Naive B cell (primary cell): ENCODE measurements at regions not wholly inside any gene's neighbourhood (a gene's known extent, or its start where the extent isn't known, plus 50 kb on each side); places are given as distances from the start of the nearest gene placed in this dataset.
A peak's percentile ranks its signal among the peaks of the same experiment; 100 is the strongest.

Experiments
- ATAC-seq, 2 donors: fragments of 150-1000 bp; cut with Tn5 transposase; 2 replicates each; pipeline ENCODE4 v1.10.0; 2021; ENCODE audit warnings: low read depth in 2 of 2, mild to moderate bottlenecking in 2 of 2, moderate library complexity in 2 of 2
- DNase-seq: peaks from one replicate; pipeline ENCODE4 v3.0.0; 2022
- H3K27ac Mint-ChIP-seq, 6 donors: one replicate each; pipeline ENCODE4 v1.8.0; 2020 to 2022; ENCODE audit warnings: mild to moderate bottlenecking in 6 of 6, mixed read lengths in 6 of 6, moderate library complexity in 5 of 6, inconsistent platforms in 2 of 6
- H3K27me3 Mint-ChIP-seq, 3 donors: one replicate each; pipeline ENCODE4 v1.8.0; 2021 to 2022; ENCODE audit warnings: mixed read lengths in 3 of 3, mild to moderate bottlenecking in 1 of 3
- H3K36me3 Mint-ChIP-seq, 2 donors: one replicate each; pipeline ENCODE4 v1.8.0; 2020 to 2022; ENCODE audit warnings: mixed read lengths in 2 of 2, inconsistent platforms in 1 of 2, mild to moderate bottlenecking in 1 of 2
- H3K4me1 Mint-ChIP-seq, 3 donors: one replicate each; pipeline ENCODE4 v1.8.0; 2020 to 2022; ENCODE audit warnings: mixed read lengths in 3 of 3, inconsistent platforms in 1 of 3, mild to moderate bottlenecking in 1 of 3, moderate library complexity in 1 of 3
- H3K4me3 Mint-ChIP-seq, 8 donors: one replicate each; pipeline ENCODE4 v1.8.0; 2020 to 2022; ENCODE audit warnings: mild to moderate bottlenecking in 8 of 8, mixed read lengths in 8 of 8, moderate library complexity in 8 of 8, inconsistent platforms in 2 of 8
- H3K9me3 Mint-ChIP-seq, 7 donors: one replicate each; pipeline ENCODE4 v1.8.0; 2020 to 2022; ENCODE audit warnings: mixed read lengths in 7 of 7, mild to moderate bottlenecking in 5 of 7, inconsistent platforms in 2 of 7, moderate library complexity in 1 of 7

- Mint-ChIP-seq H3K9me3 (peaks cover 0 to 3% (median 0%) of the 10 kb centered on the region in 7 donors), H3K4me1 (no peaks in the 10 kb centered on the region), H3K4me3 (no peak overlapping the region), H3K27me3 (no peaks in the 10 kb centered on the region), H3K27ac (no peak overlapping the region), H3K36me3 (no peaks in the 10 kb centered on the region)
- DNase-seq (no peak), ATAC-seq (no peak)
These were observed 584.3 kb upstream of the PIK3C3 start for GRCh38 chr18:41370740-41371139.

GRCh38 chr18:41357708-41358107, 597.3 kb upstream of the PIK3C3 start:
- Mint-ChIP-seq H3K36me3 (no peaks in the 10 kb centered on the region), H3K9me3 (peaks cover 1 to 25% (median 9%) of the 10 kb centered on the region in 7 donors), H3K27me3 (no peaks in the 10 kb centered on the region), H3K27ac (peak overlapping the region in 1 of 6 donors; percentile 14), H3K4me3 (no peak overlapping the region), H3K4me1 (no peaks in the 10 kb centered on the region)
- DNase-seq, result no peak
- ATAC-seq, result no peak

- no peaks in the 10 kb centered on the region for H3K4me1 Mint-ChIP-seq
- no peak for ATAC-seq
- H3K4me3 Mint-ChIP-seq, result no peak overlapping the region
- H3K27me3 Mint-ChIP-seq, result no peaks in the 10 kb centered on the region
- H3K36me3 Mint-ChIP-seq, result no peaks in the 10 kb centered on the region
- peaks cover 0 to 15% (median 6%) of the 10 kb centered on the region in 7 donors for H3K9me3 Mint-ChIP-seq
- no peak for DNase-seq
- H3K27ac Mint-ChIP-seq, result no peak overlapping the region
These were observed 601.1 kb upstream of the PIK3C3 start for GRCh38 chr18:41353777-41354528.

- Mint-ChIP-seq H3K4me3 (no peak overlapping the region), H3K27ac (no peak overlapping the region), H3K9me3 (peaks cover 0 to 4% (median 0%) of the 10 kb centered on the region in 7 donors), H3K36me3 (no peaks in the 10 kb centered on the region), H3K4me1 (no peaks in the 10 kb centered on the region), H3K27me3 (no peaks in the 10 kb centered on the region)
- ATAC-seq, result no peak
- no peak for DNase-seq
These were observed 603.6 kb upstream of the PIK3C3 start for GRCh38 chr18:41351430-41351829.

- Mint-ChIP-seq H3K27ac (no peak overlapping the region), H3K9me3 (peaks cover 0 to 9% (median 2%) of the 10 kb centered on the region in 7 donors), H3K27me3 (no peaks in the 10 kb centered on the region), H3K4me3 (no peak overlapping the region), H3K36me3 (no peaks in the 10 kb centered on the region), H3K4me1 (no peaks in the 10 kb centered on the region)
- no peak for DNase-seq
- ATAC-seq, result no peak
These were observed 608.0 kb upstream of the PIK3C3 start for GRCh38 chr18:41347057-41347456.

- H3K27me3 Mint-ChIP-seq, result no peaks in the 10 kb centered on the region
- no peaks in the 10 kb centered on the region for H3K4me1 Mint-ChIP-seq
- H3K36me3 Mint-ChIP-seq, result no peaks in the 10 kb centered on the region
- no peak overlapping the region for H3K27ac Mint-ChIP-seq
- ATAC-seq, result no peak
- DNase-seq, result no peak
- peaks cover 0 to 20% (median 2%) of the 10 kb centered on the region in 7 donors for H3K9me3 Mint-ChIP-seq
- H3K4me3 Mint-ChIP-seq, result no peak overlapping the region
These were observed 611.2 kb upstream of the PIK3C3 start for GRCh38 chr18:41343808-41344207.

GRCh38 chr18:41338341-41338740, 616.7 kb upstream of the PIK3C3 start:
- H3K9me3 Mint-ChIP-seq, result peaks cover 0 to 21% (median 2%) of the 10 kb centered on the region in 7 donors
- ATAC-seq, result no peak
- no peak for DNase-seq
- no peak overlapping the region for H3K27ac Mint-ChIP-seq
- H3K27me3 Mint-ChIP-seq, result no peaks in the 10 kb centered on the region
- H3K4me3 Mint-ChIP-seq, result no peak overlapping the region
- H3K4me1 Mint-ChIP-seq, result no peaks in the 10 kb centered on the region
- no peaks in the 10 kb centered on the region for H3K36me3 Mint-ChIP-seq

GRCh38 chr18:41331661-41332060, 623.4 kb upstream of the PIK3C3 start:
- Mint-ChIP-seq H3K27me3 (no peaks in the 10 kb centered on the region), H3K4me1 (no peaks in the 10 kb centered on the region), H3K27ac (no peak overlapping the region), H3K36me3 (no peaks in the 10 kb centered on the region), H3K4me3 (no peak overlapping the region), H3K9me3 (peaks cover 0 to 7% (median 1%) of the 10 kb centered on the region in 7 donors)
- ATAC-seq (no peak), DNase-seq (no peak)

- Mint-ChIP-seq H3K4me3 (no peak overlapping the region), H3K27ac (no peak overlapping the region), H3K4me1 (no peaks in the 10 kb centered on the region), H3K36me3 (no peaks in the 10 kb centered on the region), H3K27me3 (no peaks in the 10 kb centered on the region), H3K9me3 (peaks cover 0 to 14% (median 4%) of the 10 kb centered on the region in 7 donors)
- no peak for DNase-seq
- no peak for ATAC-seq
These were observed 628.7 kb upstream of the PIK3C3 start for GRCh38 chr18:41326311-41326710.

GRCh38 chr18:41324934-41325333, 630.1 kb upstream of the PIK3C3 start:
- no peak overlapping the region for H3K4me3 Mint-ChIP-seq
- DNase-seq (no peak), ATAC-seq (no peak)
- no peaks in the 10 kb centered on the region for H3K4me1 Mint-ChIP-seq
- H3K9me3 Mint-ChIP-seq, result peaks cover 0 to 14% (median 4%) of the 10 kb centered on the region in 7 donors
- no peaks in the 10 kb centered on the region for H3K36me3 Mint-ChIP-seq
- H3K27me3 Mint-ChIP-seq, result no peaks in the 10 kb centered on the region
- H3K27ac Mint-ChIP-seq, result no peak overlapping the region

- Mint-ChIP-seq H3K27ac (no peak overlapping the region), H3K9me3 (peaks cover 0 to 14% (median 4%) of the 10 kb centered on the region in 7 donors), H3K4me3 (no peak overlapping the region), H3K36me3 (no peaks in the 10 kb centered on the region), H3K27me3 (no peaks in the 10 kb centered on the region), H3K4me1 (no peaks in the 10 kb centered on the region)
- no peak for DNase-seq
- no peak for ATAC-seq
These were observed 630.8 kb upstream of the PIK3C3 start for GRCh38 chr18:41324020-41324791.

GRCh38 chr18:41323044-41323443, 632.0 kb upstream of the PIK3C3 start:
- DNase-seq (no peak), ATAC-seq (no peak)
- H3K4me1 Mint-ChIP-seq, result no peaks in the 10 kb centered on the region
- H3K9me3 Mint-ChIP-seq, result peaks cover 0 to 14% (median 6%) of the 10 kb centered on the region in 7 donors
- H3K27me3 Mint-ChIP-seq, result no peaks in the 10 kb centered on the region
- no peak overlapping the region for H3K4me3 Mint-ChIP-seq
- no peak overlapping the region for H3K27ac Mint-ChIP-seq
- no peaks in the 10 kb centered on the region for H3K36me3 Mint-ChIP-seq

GRCh38 chr18:41320100-41320499, 634.9 kb upstream of the PIK3C3 start:
- ATAC-seq, result no peak
- Mint-ChIP-seq H3K27ac (no peak overlapping the region), H3K9me3 (peaks cover 0 to 8% (median 1%) of the 10 kb centered on the region in 7 donors), H3K36me3 (no peaks in the 10 kb centered on the region), H3K4me3 (no peak overlapping the region), H3K27me3 (no peaks in the 10 kb centered on the region), H3K4me1 (no peaks in the 10 kb centered on the region)
- DNase-seq, result no peak

GRCh38 chr18:41315134-41315533, 639.9 kb upstream of the PIK3C3 start:
- H3K4me1 Mint-ChIP-seq, result no peaks in the 10 kb centered on the region
- H3K36me3 Mint-ChIP-seq, result no peaks in the 10 kb centered on the region
- no peak overlapping the region for H3K4me3 Mint-ChIP-seq
- no peak for ATAC-seq
- H3K27me3 Mint-ChIP-seq, result no peaks in the 10 kb centered on the region
- H3K9me3 Mint-ChIP-seq, result peaks cover 0 to 5% (median under 1%) of the 10 kb centered on the region in 7 donors
- H3K27ac Mint-ChIP-seq, result no peak overlapping the region
- DNase-seq, result no peak
